ENCODE measurements at regions not wholly inside any gene's neighbourhood (a gene's known extent, or its start where the extent isn't known, plus 50 kb on each side); places are given as distances from the start of the nearest gene placed in this dataset.
"Not testable (repeated sequence)": the region's sequence is repeated elsewhere in the genome, so short reads cannot be mapped to it uniquely, and the experiment has no call there.

GRCh38 chr15:66997212-66997611, 68.2 kb upstream of the SMAD3 start:
- no peaks in the 10 kb centered on the region for H4K20me1 ChIP-seq (ENCODE audit: control insufficient read depth, insufficient read depth, insufficient read length)
- no peak overlapping the region for H3K4ac ChIP-seq (ENCODE audit: low read depth, low read length)
- H3K27me3 ChIP-seq (ENCODE audit: insufficient read depth, low read length): no peaks in the 10 kb centered on the region
- H4K5ac ChIP-seq (ENCODE audit: insufficient read length, low read depth, low read length): no peak overlapping the region
- H2AK5ac ChIP-seq (ENCODE audit: insufficient read length, low read length): no peak overlapping the region
- Mint-ChIP-seq H3K27ac (no peak overlapping the region), H3K27me3 (ENCODE audit: low read depth) (peaks cover 2% of the 10 kb centered on the region; the same call in 1 of the 2 replicates), H3K9me3 (0 out of 5 replicates have a peak, but pooled peaks cover 0 to 2% of the 10 kb centered on the region in 2 experiments), H3K4me3 (no peak overlapping the region), H3K36me3 (ENCODE audit: insufficient read depth in 1 of 3, low read depth in 3 of 3) (no peaks in the 10 kb centered on the region), H3K4me1 (0 out of 4 replicates have a peak, but pooled peaks cover 0 to 2% of the 10 kb centered on the region in 2 experiments)
- no peak overlapping the region for H2BK15ac ChIP-seq (ENCODE audit: low read depth, low read length)
- no peak overlapping the region for H4K91ac ChIP-seq (ENCODE audit: insufficient read length, low read depth, low read length)
- H2BK120ac ChIP-seq (ENCODE audit: low read depth, low read length, poor library complexity, severe bottlenecking): no peak overlapping the region
- H3K23me2 ChIP-seq (ENCODE audit: insufficient read length, low read depth, low read length, poor library complexity, severe bottlenecking): no peaks in the 10 kb centered on the region
- H3K4me2 ChIP-seq (ENCODE audit: insufficient read depth, insufficient read length, low read length): no peak overlapping the region
- H2BK20ac ChIP-seq (ENCODE audit: low read depth, low read length, poor library complexity, severe bottlenecking): no peak overlapping the region
- no peak overlapping the region for H2BK12ac ChIP-seq (ENCODE audit: insufficient read length, low read depth, low read length)
- H3K4me1 ChIP-seq (ENCODE audit: insufficient read depth, low read length): no peaks in the 10 kb centered on the region
- no peak overlapping the region for H3K9ac ChIP-seq (ENCODE audit: extremely low read depth, insufficient read length, low read length)
- H3K79me2 ChIP-seq (ENCODE audit: insufficient read depth, low read length): no peaks in the 10 kb centered on the region
- H3T11ph ChIP-seq (ENCODE audit: low read length): no peak overlapping the region
- no peak overlapping the region for H3K14ac ChIP-seq (ENCODE audit: insufficient read depth, low read length)
- H2BK5ac ChIP-seq (ENCODE audit: insufficient read length, low read length): no peak overlapping the region
- WGBS (ENCODE audit: extremely low coverage, insufficient read length, low lambda C conversion rate): no CpG with 5 or more reads among the region's 3 CpGs
- TF ChIP-seq, protein P1, sequence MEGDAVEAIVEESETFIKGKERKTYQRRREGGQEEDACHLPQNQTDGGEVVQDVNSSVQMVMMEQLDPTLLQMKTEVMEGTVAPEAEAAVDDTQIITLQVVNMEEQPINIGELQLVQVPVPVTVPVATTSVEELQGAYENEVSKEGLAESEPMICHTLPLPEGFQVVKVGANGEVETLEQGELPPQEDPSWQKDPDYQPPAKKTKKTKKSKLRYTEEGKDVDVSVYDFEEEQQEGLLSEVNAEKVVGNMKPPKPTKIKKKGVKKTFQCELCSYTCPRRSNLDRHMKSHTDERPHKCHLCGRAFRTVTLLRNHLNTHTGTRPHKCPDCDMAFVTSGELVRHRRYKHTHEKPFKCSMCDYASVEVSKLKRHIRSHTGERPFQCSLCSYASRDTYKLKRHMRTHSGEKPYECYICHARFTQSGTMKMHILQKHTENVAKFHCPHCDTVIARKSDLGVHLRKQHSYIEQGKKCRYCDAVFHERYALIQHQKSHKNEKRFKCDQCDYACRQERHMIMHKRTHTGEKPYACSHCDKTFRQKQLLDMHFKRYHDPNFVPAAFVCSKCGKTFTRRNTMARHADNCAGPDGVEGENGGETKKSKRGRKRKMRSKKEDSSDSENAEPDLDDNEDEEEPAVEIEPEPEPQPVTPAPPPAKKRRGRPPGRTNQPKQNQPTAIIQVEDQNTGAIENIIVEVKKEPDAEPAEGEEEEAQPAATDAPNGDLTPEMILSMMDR (conservative IDR thresholded peaks at IDR 0.05): no peak
- no peak overlapping the region for H2AFZ ChIP-seq (ENCODE audit: low read length)
- H3K79me1 ChIP-seq (ENCODE audit: insufficient read depth, low read depth, low read length, poor library complexity, severe bottlenecking): no peaks in the 10 kb centered on the region
- no peaks in the 10 kb centered on the region for H3K9me3 ChIP-seq (ENCODE audit: control insufficient read depth, low read depth, low read length)
- no peak overlapping the region for H3K18ac ChIP-seq (ENCODE audit: insufficient read length, low read depth, low read length)
- no peak overlapping the region for H3K23ac ChIP-seq (ENCODE audit: insufficient read length, low read depth, low read length)
- DNase-seq: no peak
- H4K8ac ChIP-seq (replicated peaks; ENCODE audit: insufficient read length, low read depth, low read length): no peak overlapping the region
- no peak overlapping the region for H3K27ac ChIP-seq (ENCODE audit: insufficient read length, low read depth, low read length)
- H3K56ac ChIP-seq (ENCODE audit: insufficient read length, low read depth, low read length): no peak overlapping the region

- H2BK5ac ChIP-seq (ENCODE audit: insufficient read length, low read length); H2BK20ac ChIP-seq (ENCODE audit: low read depth, low read length, poor library complexity, severe bottlenecking); H3K9ac ChIP-seq (ENCODE audit: extremely low read depth, insufficient read length, low read length); H3K23me2 ChIP-seq (ENCODE audit: insufficient read length, low read depth, low read length, poor library complexity, severe bottlenecking); H4K91ac ChIP-seq (ENCODE audit: insufficient read length, low read depth, low read length); H4K8ac ChIP-seq (replicated peaks; ENCODE audit: insufficient read length, low read depth, low read length); H2BK120ac ChIP-seq (ENCODE audit: low read depth, low read length, poor library complexity, severe bottlenecking); H3K4me3 Mint-ChIP-seq; H2AK5ac ChIP-seq (ENCODE audit: insufficient read length, low read length); H3K27ac ChIP-seq (ENCODE audit: insufficient read length, low read depth, low read length); DNase-seq; H3K4ac ChIP-seq (ENCODE audit: low read depth, low read length); H3K27me3 ChIP-seq (ENCODE audit: insufficient read depth, low read length); H3T11ph ChIP-seq (ENCODE audit: low read length); H4K20me1 ChIP-seq (ENCODE audit: control insufficient read depth, insufficient read depth, insufficient read length); H3K56ac ChIP-seq (ENCODE audit: insufficient read length, low read depth, low read length); H3K4me1 Mint-ChIP-seq; H2BK15ac ChIP-seq (ENCODE audit: low read depth, low read length); H3K23ac ChIP-seq (ENCODE audit: insufficient read length, low read depth, low read length); H3K18ac ChIP-seq (ENCODE audit: insufficient read length, low read depth, low read length); H3K9me3 Mint-ChIP-seq; H2AFZ ChIP-seq (ENCODE audit: low read length); H3K79me2 ChIP-seq (ENCODE audit: insufficient read depth, low read length); H3K4me1 ChIP-seq (ENCODE audit: insufficient read depth, low read length); H3K27me3 Mint-ChIP-seq (ENCODE audit: low read depth); H3K9me3 ChIP-seq (ENCODE audit: control insufficient read depth, low read depth, low read length); H3K36me3 Mint-ChIP-seq (ENCODE audit: insufficient read depth in 1 of 3, low read depth in 3 of 3); H3K4me2 ChIP-seq (ENCODE audit: insufficient read depth, insufficient read length, low read length); H4K5ac ChIP-seq (ENCODE audit: insufficient read length, low read depth, low read length); H3K14ac ChIP-seq (ENCODE audit: insufficient read depth, low read length); H3K27ac Mint-ChIP-seq; H3K79me1 ChIP-seq (ENCODE audit: insufficient read depth, low read depth, low read length, poor library complexity, severe bottlenecking); H2BK12ac ChIP-seq (ENCODE audit: insufficient read length, low read depth, low read length): not testable (repeated sequence)
- no CpG with 5 or more reads among the region's 1 CpG for WGBS (ENCODE audit: extremely low coverage, insufficient read length, low lambda C conversion rate)
Measured at GRCh38 chr15:66998234-66998633, 67.2 kb upstream of the SMAD3 start.

Measured in H9 (cell line).